Activated CD8-positive, alpha-beta memory T cell treated with anti-CD3 and anti-CD28 coated beads for 48 hours (primary cell): ENCODE measurements at regions not wholly inside any gene's neighbourhood (a gene's known extent, or its start where the extent isn't known, plus 50 kb on each side); places are given as distances from the start of the nearest gene placed in this dataset.
A peak's percentile ranks its signal among the peaks of the same experiment; 100 is the strongest.
"Not testable (repeated sequence)": the region's sequence is repeated elsewhere in the genome, so short reads cannot be mapped to it uniquely, and the experiment has no call there.

Experiments used
- DNase-seq, 3 experiments: peaks; one replicate each; pipeline ENCODE4 v3.0.0-alpha.2; 2020; ENCODE audit warnings: low read depth in 2 of 3, low spot score in 2 of 3

GRCh38 chr3:18127174-18127858 is 297.8 kb downstream of the SATB1 start:
- DNase-seq: no peak

GRCh38 chr3:18126772-18127171 is 298.4 kb downstream of the SATB1 start:
- no peak for DNase-seq

- DNase-seq: no peak
Measured at GRCh38 chr3:18124501-18124900, 300.6 kb downstream of the SATB1 start.

GRCh38 chr3:18122264-18122663 is 302.9 kb downstream of the SATB1 start:
- DNase-seq: no peak

- DNase-seq: no peak
Measured at GRCh38 chr3:18121020-18121419, 304.1 kb downstream of the SATB1 start.

DNA sequence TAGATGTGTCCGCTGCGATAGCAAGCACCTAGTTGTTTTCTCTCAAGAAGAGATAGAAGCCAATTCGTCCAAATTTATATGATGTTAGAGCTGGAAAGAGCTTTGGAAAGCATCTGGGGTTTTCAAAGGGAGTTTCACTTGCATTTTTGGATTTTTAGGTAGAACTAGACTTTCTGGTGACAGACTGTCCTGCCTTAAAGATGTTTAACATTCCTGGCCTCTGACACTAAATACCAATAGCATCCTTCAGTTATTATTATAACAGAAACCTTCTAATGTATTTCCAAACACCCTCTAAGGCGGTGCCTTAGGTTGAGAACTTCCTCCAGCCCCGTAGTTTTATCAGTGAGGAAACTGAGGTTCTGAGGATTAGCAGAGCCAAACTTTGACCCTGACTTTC is 305.3 kb downstream of the SATB1 start:
- no peak for DNase-seq

GRCh38 chr3:18114894-18115293 is 310.2 kb downstream of the SATB1 start:
- DNase-seq: no peak

DNA sequence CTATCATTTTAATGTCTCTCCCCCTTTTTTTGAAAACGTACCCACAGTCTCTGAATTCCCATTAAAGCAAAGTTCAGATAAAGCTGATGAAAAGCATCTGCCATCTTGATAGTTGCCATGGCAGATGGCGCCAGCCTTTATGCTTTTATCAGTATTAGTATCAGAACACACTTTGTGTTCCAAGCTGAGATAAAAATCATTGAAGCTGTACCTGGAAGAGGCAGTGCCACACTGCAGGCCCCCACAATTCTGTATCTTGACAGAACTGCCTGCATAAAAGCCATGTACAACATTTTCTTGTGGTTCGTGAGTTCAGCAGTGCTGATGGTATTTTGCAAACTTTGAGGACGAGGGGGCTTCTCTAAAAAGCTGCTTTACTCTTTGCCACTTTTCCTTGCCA is 311.7 kb downstream of the SATB1 start:
- DNase-seq: no peak

GRCh38 chr3:18112674-18113375 is 312.3 kb downstream of the SATB1 start:
- no peak for DNase-seq

DNA sequence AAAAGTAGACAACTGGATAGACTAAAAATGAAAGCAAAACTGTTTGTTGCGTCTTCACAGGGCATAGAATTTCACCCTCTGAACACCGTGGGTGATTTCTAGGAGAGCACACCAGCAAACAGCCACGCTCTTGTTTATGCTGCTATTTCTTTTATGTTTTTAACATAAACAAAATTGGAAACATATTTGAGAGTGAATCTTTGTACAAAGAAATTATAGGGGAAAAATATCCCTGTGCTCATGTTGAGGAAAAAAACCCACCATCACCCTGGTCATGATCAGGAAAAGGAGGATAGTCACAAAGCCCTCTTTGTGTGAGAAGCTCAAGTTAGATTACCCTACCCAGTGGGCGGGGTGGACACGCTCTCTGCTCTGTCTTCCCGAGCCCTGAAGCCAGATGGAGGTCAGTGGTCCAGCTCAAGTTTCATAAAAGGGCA is 313.3 kb downstream of the SATB1 start:
- no peak for DNase-seq

- DNase-seq: no peak
Measured at GRCh38 chr3:18103591-18103990, 321.5 kb downstream of the SATB1 start.

GRCh38 chr3:18100121-18100520 is 325.0 kb downstream of the SATB1 start:
- DNase-seq: no peak

- no peak for DNase-seq
Measured at GRCh38 chr3:18099611-18100010, 325.5 kb downstream of the SATB1 start.

- DNase-seq: peak; percentile 5 to 20 (median 19)
Measured at GRCh38 chr3:18098960-18099587, 326.1 kb downstream of the SATB1 start.

DNA sequence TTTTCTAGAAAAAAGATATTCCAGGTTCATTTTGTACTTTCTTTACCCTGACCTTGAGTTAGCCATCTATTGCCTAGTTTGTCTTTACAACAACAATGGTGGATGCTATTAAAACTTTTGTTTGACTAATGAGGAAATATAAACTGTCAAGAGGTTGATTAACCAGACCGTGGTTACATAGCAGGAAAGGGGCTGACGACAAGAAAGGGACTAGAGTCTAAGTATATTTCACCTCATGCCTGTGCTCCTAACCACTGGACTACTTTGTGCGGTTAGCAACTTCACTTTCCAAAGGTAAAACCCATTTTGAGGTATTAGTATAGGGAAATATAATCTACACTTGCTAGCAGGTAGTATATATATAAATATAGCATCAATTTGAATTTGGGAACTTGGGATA is 327.1 kb downstream of the SATB1 start:
- no peak for DNase-seq

DNA sequence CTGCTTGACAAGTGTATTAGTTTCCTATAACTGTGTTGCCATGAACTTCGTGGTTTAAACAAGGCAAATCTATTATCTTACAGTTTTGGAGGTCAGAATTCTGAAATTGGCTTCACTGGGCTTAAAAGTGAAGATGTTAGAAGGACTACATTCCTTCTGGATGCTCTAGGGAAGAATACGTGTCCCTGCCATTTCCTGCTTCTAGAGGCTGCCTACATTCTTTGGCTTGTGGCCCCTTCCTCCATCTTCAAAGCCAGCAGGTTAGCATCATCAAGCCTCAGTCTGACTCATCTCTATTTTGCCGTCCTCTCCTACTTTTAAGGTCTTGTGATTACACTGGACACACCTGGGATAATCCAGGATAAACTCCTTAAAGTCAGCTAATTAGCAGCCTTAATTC is 327.7 kb downstream of the SATB1 start:
- DNase-seq: no peak

DNA sequence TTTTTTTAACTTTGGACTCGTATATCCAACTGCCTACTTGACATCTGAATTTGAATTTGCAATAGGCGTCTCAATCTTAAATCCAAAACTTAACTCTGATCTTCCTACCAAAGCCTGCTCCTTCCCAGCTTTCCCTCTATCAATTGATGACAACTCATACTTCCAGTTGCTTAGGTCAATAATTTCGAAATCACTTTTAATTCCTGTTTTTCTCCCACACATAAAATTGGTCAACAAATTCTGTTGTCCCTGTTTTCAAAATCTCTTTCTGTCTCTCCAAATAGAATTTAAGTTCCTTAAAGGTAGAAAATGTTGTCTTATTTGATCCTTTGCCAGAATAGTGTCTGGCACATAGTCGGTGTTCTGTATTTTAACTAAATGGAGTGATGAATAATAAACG is 332.4 kb downstream of the SATB1 start:
- no peak for DNase-seq

GRCh38 chr3:18090377-18090776 is 334.8 kb downstream of the SATB1 start:
- DNase-seq: no peak

GRCh38 chr3:18087988-18088387 is 337.2 kb downstream of the SATB1 start:
- DNase-seq: no peak

- DNase-seq: no peak
Measured at GRCh38 chr3:18086760-18087159, 338.4 kb downstream of the SATB1 start.

- DNase-seq: no peak
Measured at GRCh38 chr3:18086078-18086477, 339.1 kb downstream of the SATB1 start.

- DNase-seq: no peak
Measured at GRCh38 chr3:18085429-18085828, 339.7 kb downstream of the SATB1 start.

GRCh38 chr3:18083273-18083590 is 340.8 kb upstream of the TBC1D5 start:
- not testable (repeated sequence) for DNase-seq
